NK-92 (cell line): ENCODE measurements at regions not wholly inside any gene's neighbourhood (a gene's known extent, or its start where the extent isn't known, plus 50 kb on each side); places are given as distances from the start of the nearest gene placed in this dataset.
"Not testable (repeated sequence)": the region's sequence is repeated elsewhere in the genome, so short reads cannot be mapped to it uniquely, and the experiment has no call there.

Experiments used
- DNase-seq: peaks from one replicate; lab custom pipeline; 2025; ENCODE audit not compliant: unreplicated experiment; lab: John Stamatoyannopoulos, UW

GRCh38 chr2:133624551-133624950 lies 56.3 kb upstream of the NCKAP5 start:
- DNase-seq, result no peak

- DNase-seq, result no peak
Measured at GRCh38 chr2:133627741-133628140, 59.5 kb upstream of the NCKAP5 start.

- DNase-seq, result no peak
Measured at GRCh38 chr2:133633309-133633708, 65.0 kb upstream of the NCKAP5 start.

- DNase-seq, result no peak
Measured at GRCh38 chr2:133633881-133634409, 65.7 kb upstream of the NCKAP5 start.

- no peak for DNase-seq
Measured at GRCh38 chr2:133635131-133635530, 66.9 kb upstream of the NCKAP5 start.

- no peak for DNase-seq
Measured at GRCh38 chr2:133636287-133636686, 68.0 kb upstream of the NCKAP5 start.

- DNase-seq, result no peak
Measured at GRCh38 chr2:133640103-133640502, 71.8 kb upstream of the NCKAP5 start.

- no peak for DNase-seq
Measured at GRCh38 chr2:133641497-133641896, 73.2 kb upstream of the NCKAP5 start.

- DNase-seq, result no peak
Measured at GRCh38 chr2:133641942-133642725, 73.9 kb upstream of the NCKAP5 start.

GRCh38 chr2:133642791-133643191 lies 74.5 kb upstream of the NCKAP5 start:
- no peak for DNase-seq

- no peak for DNase-seq
Measured at GRCh38 chr2:133643863-133644262, 75.6 kb upstream of the NCKAP5 start.

- DNase-seq, result no peak
Measured at GRCh38 chr2:133644846-133645245, 76.6 kb upstream of the NCKAP5 start.

GRCh38 chr2:133647386-133647785 lies 79.1 kb upstream of the NCKAP5 start:
- DNase-seq, result not testable (repeated sequence)

- no peak for DNase-seq
Measured at GRCh38 chr2:133651861-133652260, 83.6 kb upstream of the NCKAP5 start.

- no peak for DNase-seq
Measured at GRCh38 chr2:133652398-133652797, 84.1 kb upstream of the NCKAP5 start.

GRCh38 chr2:133653056-133653455 lies 84.8 kb upstream of the NCKAP5 start:
- no peak for DNase-seq

GRCh38 chr2:133654949-133655348 lies 86.7 kb upstream of the NCKAP5 start:
- DNase-seq, result no peak

GRCh38 chr2:133655610-133656009 lies 87.3 kb upstream of the NCKAP5 start:
- no peak for DNase-seq

- DNase-seq, result no peak
Measured at GRCh38 chr2:133657591-133657990, 89.3 kb upstream of the NCKAP5 start.

GRCh38 chr2:133658020-133658903 lies 90.0 kb upstream of the NCKAP5 start:
- DNase-seq, result no peak

- no peak for DNase-seq
Measured at GRCh38 chr2:133660510-133660909, 92.2 kb upstream of the NCKAP5 start.

GRCh38 chr2:133661392-133661791 lies 93.1 kb upstream of the NCKAP5 start:
- DNase-seq, result no peak
